Sigmoid colon (tissue), 6 donors: ENCODE measurements at regions not wholly inside any gene's neighbourhood (a gene's known extent, or its start where the extent isn't known, plus 50 kb on each side); places are given as distances from the start of the nearest gene placed in this dataset.

Experiments used
- DNase-seq: peaks from one replicate; pipeline ENCODE4 v3.0.0-alpha.2; 2019
- H3K27ac ChIP-seq, 4 donors: fragments of 200-600 bp; sonication (generic); one replicate each; pipeline ENCODE4 v1.5.1; 2016 to 2019; ENCODE audit warnings: mild to moderate bottlenecking in 1 of 4
- H3K27me3 ChIP-seq, 3 donors: fragments of 200-600 bp; sonication (generic); one replicate each; pipeline ENCODE4 v1.5.1; 2019; ENCODE audit warnings: mild to moderate bottlenecking in 1 of 3
- H3K36me3 ChIP-seq, 4 donors: fragments of 200-600 bp; sonication (generic); one replicate each; pipeline ENCODE4 v1.5.1; 2016 to 2019
- H3K4me1 ChIP-seq, 4 donors: fragments of 200-600 bp; sonication (generic); one replicate each; pipeline ENCODE4 v1.5.1; 2017 to 2019
- H3K4me3 ChIP-seq, 4 donors: fragments of 200-600 bp; sonication (generic); one replicate each; pipeline ENCODE4 v1.5.1; 2017 to 2019; ENCODE audit warnings: mild to moderate bottlenecking in 2 of 4, moderate library complexity in 1 of 4
- H3K9me3 ChIP-seq, 4 donors: fragments of 200-600 bp in 3 of 4; sonication (generic) in 3 of 4; one replicate each; pipeline versions ENCODE4 v1.5.1 to v1.6.1; 2013 to 2019
- EP300 ChIP-seq, 4 donors: sonication (generic); formaldehyde crosslinking; IDR thresholded peaks; one replicate each; pipeline ENCODE4 v1.6.1; 2017; ENCODE audit warnings: antibody characterized with exemption in 4 of 4
- POLR2A ChIP-seq, 2 donors: fragments of 450-650 bp; IDR thresholded peaks; one replicate each; pipeline ENCODE4 v1.6.1; 2016; ENCODE audit warnings: antibody characterized with exemption in 2 of 2, mild to moderate bottlenecking in 2 of 2, moderate library complexity in 2 of 2
- POLR2AphosphoS5 ChIP-seq, 4 donors: sonication (generic); formaldehyde crosslinking; IDR thresholded peaks; one replicate each; pipeline ENCODE4 v1.6.1; 2017; ENCODE audit warnings: antibody characterized with exemption in 4 of 4
- WGBS, 2 donors: extraction: QIAGEN DNeasy Blood & Tissue Kit; methylation state at CpG; one replicate each; pipeline ENCODE4 v1.1.7; 2013; 5-methylcytosine and 5-hydroxymethylcytosine counted together
- intact Hi-C: fragments of 100-400 bp; cut with DNase I; formaldehyde crosslinking; loops from one replicate; pipeline ENCODE4 v1.15.1; 2023
- TF ChIP-seq, protein P1 (sequence below), 4 experiments: fragments of 450-650 bp in 3 of 4; fragments of 200-600 bp in 1 of 4; IDR thresholded peaks; one replicate each; pipeline ENCODE4 v1.5.1; 2016 to 2019; ENCODE audit warnings: antibody characterized with exemption in 4 of 4, mild to moderate bottlenecking in 3 of 4, moderate library complexity in 2 of 4
- donor health status: healthy with polysubstance abuse.
- donor health status: healthy.

DNA sequence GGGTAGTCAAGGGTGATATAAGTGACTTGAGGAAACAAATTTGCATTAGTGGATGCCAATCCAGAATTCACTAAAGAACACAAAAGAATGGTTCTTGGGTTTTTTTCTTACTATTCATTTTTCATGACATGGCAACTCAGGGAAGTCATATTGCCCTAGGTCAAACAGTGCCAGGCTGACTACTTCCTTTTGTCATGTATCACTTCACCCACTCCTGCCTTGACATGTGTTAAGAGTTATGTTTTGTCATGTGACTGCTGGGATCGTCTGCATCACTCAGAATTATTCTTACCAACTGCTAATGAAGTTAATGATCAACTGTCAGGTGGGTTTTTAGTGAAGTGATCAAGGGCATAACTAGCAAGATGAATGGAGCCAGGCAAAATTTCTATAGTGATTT lies 74.2 kb downstream of the PRORP start:
- Histone ChIP-seq H3K9me3 (no peaks in the 10 kb centered on the region), H3K27ac (no peak overlapping the region), H3K36me3 (no peaks in the 10 kb centered on the region), H3K4me3 (no peak overlapping the region), H3K27me3 (no peaks in the 10 kb centered on the region), H3K4me1 (no peaks in the 10 kb centered on the region)
- intact Hi-C loops, result no loop called here
- WGBS, 2 donors, result 25 to 31% methylated on average over 1 of the region's 1 CpG
- DNase-seq, result no peak
- TF ChIP-seq, protein P1, sequence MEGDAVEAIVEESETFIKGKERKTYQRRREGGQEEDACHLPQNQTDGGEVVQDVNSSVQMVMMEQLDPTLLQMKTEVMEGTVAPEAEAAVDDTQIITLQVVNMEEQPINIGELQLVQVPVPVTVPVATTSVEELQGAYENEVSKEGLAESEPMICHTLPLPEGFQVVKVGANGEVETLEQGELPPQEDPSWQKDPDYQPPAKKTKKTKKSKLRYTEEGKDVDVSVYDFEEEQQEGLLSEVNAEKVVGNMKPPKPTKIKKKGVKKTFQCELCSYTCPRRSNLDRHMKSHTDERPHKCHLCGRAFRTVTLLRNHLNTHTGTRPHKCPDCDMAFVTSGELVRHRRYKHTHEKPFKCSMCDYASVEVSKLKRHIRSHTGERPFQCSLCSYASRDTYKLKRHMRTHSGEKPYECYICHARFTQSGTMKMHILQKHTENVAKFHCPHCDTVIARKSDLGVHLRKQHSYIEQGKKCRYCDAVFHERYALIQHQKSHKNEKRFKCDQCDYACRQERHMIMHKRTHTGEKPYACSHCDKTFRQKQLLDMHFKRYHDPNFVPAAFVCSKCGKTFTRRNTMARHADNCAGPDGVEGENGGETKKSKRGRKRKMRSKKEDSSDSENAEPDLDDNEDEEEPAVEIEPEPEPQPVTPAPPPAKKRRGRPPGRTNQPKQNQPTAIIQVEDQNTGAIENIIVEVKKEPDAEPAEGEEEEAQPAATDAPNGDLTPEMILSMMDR (IDR thresholded peaks at IDR 0.05), result no peak
- TF ChIP-seq EP300 (IDR thresholded peaks at IDR 0.05) (no peak), POLR2A (IDR thresholded peaks at IDR 0.05) (no peak), POLR2AphosphoS5 (IDR thresholded peaks at IDR 0.05) (no peak)

DNA sequence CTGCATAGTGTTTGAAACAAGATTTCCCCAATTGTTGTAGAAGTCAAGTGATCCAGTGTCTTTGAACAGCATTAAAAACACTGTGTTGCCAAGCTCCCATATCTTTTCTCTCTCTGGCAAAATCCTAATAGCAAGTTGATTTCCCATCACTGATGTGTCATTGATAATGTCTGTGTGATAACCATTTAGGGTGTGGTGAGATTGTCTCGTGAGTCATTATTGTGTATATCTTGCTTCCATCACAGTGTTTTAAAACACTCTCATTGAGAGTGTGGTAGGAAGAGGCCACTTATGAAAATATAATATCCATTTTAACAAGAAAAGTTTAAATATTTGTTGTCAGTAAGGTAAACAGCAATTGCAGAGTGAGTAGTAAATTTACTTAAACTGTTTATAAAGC lies 74.7 kb downstream of the PRORP start:
- Histone ChIP-seq H3K36me3 (no peaks in the 10 kb centered on the region), H3K4me3 (no peak overlapping the region), H3K4me1 (no peaks in the 10 kb centered on the region), H3K9me3 (no peaks in the 10 kb centered on the region), H3K27me3 (no peaks in the 10 kb centered on the region), H3K27ac (no peak overlapping the region)
- TF ChIP-seq, protein P1 (IDR thresholded peaks at IDR 0.05), result no peak
- TF ChIP-seq POLR2AphosphoS5 (IDR thresholded peaks at IDR 0.05), result no peak
- no peak for TF ChIP-seq POLR2A (IDR thresholded peaks at IDR 0.05)
- no peak for TF ChIP-seq EP300 (IDR thresholded peaks at IDR 0.05)
- intact Hi-C loops, result no loop called here
- DNase-seq, result no peak
- 14 to 44% methylated on average over 1 of the region's 1 CpG for WGBS, 2 donors

DNA sequence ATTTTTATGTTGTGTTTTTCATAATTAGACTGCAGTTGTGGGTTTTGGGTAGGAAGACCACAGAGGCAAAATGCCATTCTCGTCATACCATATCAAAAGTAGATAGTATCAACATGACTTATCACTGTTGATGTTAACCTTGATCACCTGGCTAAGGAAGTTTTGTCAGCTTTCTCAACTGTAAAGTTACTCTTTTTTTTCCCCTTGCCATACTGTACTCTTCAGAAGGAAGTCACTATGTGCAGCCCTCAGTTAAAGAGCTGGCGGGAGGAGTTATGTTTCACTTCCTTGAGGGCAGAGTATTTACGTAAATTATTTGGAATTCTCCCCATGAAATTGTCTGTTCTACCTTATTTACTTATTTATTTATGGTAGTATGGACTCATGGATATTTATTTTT lies 78.7 kb downstream of the PRORP start:
- Histone ChIP-seq H3K4me3 (no peak overlapping the region), H3K27me3 (no peaks in the 10 kb centered on the region), H3K27ac (no peak overlapping the region), H3K9me3 (no peaks in the 10 kb centered on the region), H3K4me1 (no peaks in the 10 kb centered on the region), H3K36me3 (no peaks in the 10 kb centered on the region)
- no peak for DNase-seq
- TF ChIP-seq, protein P1 (IDR thresholded peaks at IDR 0.05), result no peak
- TF ChIP-seq EP300 (IDR thresholded peaks at IDR 0.05) (no peak), POLR2A (IDR thresholded peaks at IDR 0.05) (no peak), POLR2AphosphoS5 (IDR thresholded peaks at IDR 0.05) (no peak)
- intact Hi-C loops, result no loop called here
- WGBS, 2 donors, result 76 to 83% methylated on average over 3 of the region's 3 CpGs

DNA sequence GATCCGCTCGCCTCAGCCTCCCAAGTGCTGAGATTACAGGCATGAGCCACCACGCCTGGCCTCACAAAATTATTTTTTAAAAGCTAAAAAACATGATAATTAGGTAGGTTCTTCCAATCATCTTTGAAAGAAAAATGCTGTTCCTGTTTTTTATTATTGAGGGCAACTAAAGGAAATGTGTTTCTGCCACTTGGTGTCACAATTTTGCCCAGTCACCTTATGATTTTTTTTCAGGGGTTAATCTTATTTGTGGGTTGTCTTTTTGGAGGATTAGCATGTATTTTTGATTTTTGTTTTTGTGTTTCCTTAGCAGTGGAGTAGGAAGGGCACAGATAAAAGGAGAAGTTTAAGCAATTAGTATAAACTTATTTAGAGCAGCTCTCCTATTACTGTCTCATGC lies 79.8 kb downstream of the PRORP start:
- Histone ChIP-seq H3K4me1 (no peaks in the 10 kb centered on the region), H3K4me3 (no peak overlapping the region), H3K9me3 (no peaks in the 10 kb centered on the region), H3K36me3 (no peaks in the 10 kb centered on the region), H3K27me3 (no peaks in the 10 kb centered on the region), H3K27ac (no peak overlapping the region)
- no peak for DNase-seq
- WGBS, 2 donors, result 92 to 94% methylated on average over 3 of the region's 3 CpGs
- intact Hi-C loops, result no loop called here
- TF ChIP-seq EP300 (IDR thresholded peaks at IDR 0.05) (no peak), POLR2A (IDR thresholded peaks at IDR 0.05) (no peak), POLR2AphosphoS5 (IDR thresholded peaks at IDR 0.05) (no peak)
- TF ChIP-seq, protein P1 (IDR thresholded peaks at IDR 0.05), result no peak

DNA sequence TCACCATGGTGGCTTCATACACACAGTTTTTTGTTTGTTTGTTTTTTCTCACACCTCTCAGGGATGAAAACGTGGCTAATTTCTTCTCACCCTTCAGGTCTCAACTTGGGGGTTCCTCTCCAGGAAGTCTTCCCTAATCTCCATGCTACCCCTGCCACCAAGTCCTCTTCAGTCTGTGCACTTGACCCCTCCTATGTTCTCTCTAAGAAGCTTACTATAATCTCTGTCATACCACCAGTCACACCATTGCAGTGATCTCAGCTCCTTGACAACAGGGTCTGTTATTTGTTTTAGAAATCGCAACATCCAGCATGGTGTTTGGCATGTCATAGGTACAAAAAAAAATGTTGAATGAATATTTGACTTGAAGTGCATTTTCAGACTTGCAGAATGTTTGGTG lies 83.4 kb downstream of the PRORP start:
- no peak overlapping the region for H3K4me3 ChIP-seq
- H3K36me3 ChIP-seq, result no peaks in the 10 kb centered on the region
- no peak for DNase-seq
- intact Hi-C loops, result no loop called here
- 87% methylated on average over 2 of the region's 2 CpGs for WGBS, 2 donors
- H3K4me1 ChIP-seq, result no peaks in the 10 kb centered on the region
- TF ChIP-seq EP300 (IDR thresholded peaks at IDR 0.05) (no peak), POLR2AphosphoS5 (IDR thresholded peaks at IDR 0.05) (no peak), POLR2A (IDR thresholded peaks at IDR 0.05) (no peak)
- TF ChIP-seq, protein P1 (IDR thresholded peaks at IDR 0.05), result no peak
- no peaks in the 10 kb centered on the region for H3K9me3 ChIP-seq
- no peak overlapping the region for H3K27ac ChIP-seq
- no peaks in the 10 kb centered on the region for H3K27me3 ChIP-seq
